ENCODE measurements at regions not wholly inside any gene's neighbourhood (a gene's known extent, or its start where the extent isn't known, plus 50 kb on each side); places are given as distances from the start of the nearest gene placed in this dataset.

GRCh38 chr1:55938376-55938850 is 641.0 kb downstream of the PLPP3 start:
- Histone ChIP-seq H2AFZ (ENCODE audit: low read length) (no peak overlapping the region), H3K36me3 (ENCODE audit: insufficient read depth, low read length) (no peaks in the 10 kb centered on the region)
- TF ChIP-seq CTCF (IDR thresholded peaks at IDR 0.05; ENCODE audit: low read length) (no peak), EZH2 (IDR thresholded peaks at IDR 0.05; ENCODE audit: borderline replicate concordance, low read length) (no peak)

GRCh38 chr1:55937840-55938375 is 641.5 kb downstream of the PLPP3 start:
- Histone ChIP-seq H3K4me3 (ENCODE audit: low read depth, low read length, poor library complexity, severe bottlenecking) (no peak overlapping the region), H2AFZ (ENCODE audit: low read length) (no peak overlapping the region), H3K9ac (ENCODE audit: low read length) (no peak overlapping the region), H3K27ac (ENCODE audit: low read depth, low read length, poor library complexity, severe bottlenecking) (no peak overlapping the region), H3K27me3 (ENCODE audit: insufficient read depth, low read length) (no peaks in the 10 kb centered on the region), H3K9me3 (ENCODE audit: low read length) (no peaks in the 10 kb centered on the region), H3F3A (ENCODE audit: insufficient read depth, low read length) (no peaks in the 10 kb centered on the region), H3K4me2 (ENCODE audit: low read length) (no peak overlapping the region), H3K79me2 (ENCODE audit: insufficient read depth, low read length) (no peaks in the 10 kb centered on the region), H3K36me3 (ENCODE audit: insufficient read depth, low read length) (no peaks in the 10 kb centered on the region), H3K4me1 (ENCODE audit: insufficient read depth, low read length, severe bottlenecking) (no peaks in the 10 kb centered on the region), H3K9me2 (ENCODE audit: low read depth, low read length) (no peaks in the 10 kb centered on the region), H4K20me1 (ENCODE audit: insufficient read depth, low read length) (no peaks in the 10 kb centered on the region)
- no peak for TF ChIP-seq CTCF (IDR thresholded peaks at IDR 0.05; ENCODE audit: low read length)
- no peak for TF ChIP-seq EZH2 (IDR thresholded peaks at IDR 0.05; ENCODE audit: borderline replicate concordance, low read length)

More at GRCh38 chr1:55938376-55938850, 641.0 kb downstream of the PLPP3 start:
- Histone ChIP-seq H3K79me2 (ENCODE audit: insufficient read depth, low read length) (no peaks in the 10 kb centered on the region), H3K4me3 (ENCODE audit: low read depth, low read length, poor library complexity, severe bottlenecking) (no peak overlapping the region), H3K9ac (ENCODE audit: low read length) (no peak overlapping the region), H3K9me2 (ENCODE audit: low read depth, low read length) (no peaks in the 10 kb centered on the region), H3F3A (ENCODE audit: insufficient read depth, low read length) (no peaks in the 10 kb centered on the region), H4K20me1 (ENCODE audit: insufficient read depth, low read length) (no peaks in the 10 kb centered on the region), H3K27ac (ENCODE audit: low read depth, low read length, poor library complexity, severe bottlenecking) (no peak overlapping the region), H3K9me3 (ENCODE audit: low read length) (no peaks in the 10 kb centered on the region), H3K4me2 (ENCODE audit: low read length) (no peak overlapping the region), H3K27me3 (ENCODE audit: insufficient read depth, low read length) (no peaks in the 10 kb centered on the region), H3K4me1 (ENCODE audit: insufficient read depth, low read length, severe bottlenecking) (no peaks in the 10 kb centered on the region)

GRCh38 chr1:55935236-55935635 is 644.1 kb downstream of the PLPP3 start:
- no peaks in the 10 kb centered on the region for H3K9me3 ChIP-seq (ENCODE audit: low read length)
- no peaks in the 10 kb centered on the region for H4K20me1 ChIP-seq (ENCODE audit: insufficient read depth, low read length)
- no peak for TF ChIP-seq CTCF (IDR thresholded peaks at IDR 0.05; ENCODE audit: low read length)
- TF ChIP-seq EZH2 (IDR thresholded peaks at IDR 0.05; ENCODE audit: borderline replicate concordance, low read length) = no peak
- no peak overlapping the region for H3K27ac ChIP-seq (ENCODE audit: low read depth, low read length, poor library complexity, severe bottlenecking)
- H3F3A ChIP-seq (ENCODE audit: insufficient read depth, low read length) = no peaks in the 10 kb centered on the region
- no peak overlapping the region for H2AFZ ChIP-seq (ENCODE audit: low read length)
- H3K4me1 ChIP-seq (ENCODE audit: insufficient read depth, low read length, severe bottlenecking) = no peaks in the 10 kb centered on the region
- no peaks in the 10 kb centered on the region for H3K9me2 ChIP-seq (ENCODE audit: low read depth, low read length)
- no peak overlapping the region for H3K9ac ChIP-seq (ENCODE audit: low read length)
- no peaks in the 10 kb centered on the region for H3K79me2 ChIP-seq (ENCODE audit: insufficient read depth, low read length)
- no peak overlapping the region for H3K4me2 ChIP-seq (ENCODE audit: low read length)
- no peaks in the 10 kb centered on the region for H3K36me3 ChIP-seq (ENCODE audit: insufficient read depth, low read length)
- no peaks in the 10 kb centered on the region for H3K27me3 ChIP-seq (ENCODE audit: insufficient read depth, low read length)
- no peak overlapping the region for H3K4me3 ChIP-seq (ENCODE audit: low read depth, low read length, poor library complexity, severe bottlenecking)
